ENCODE measurements at regions not wholly inside any gene's neighbourhood (a gene's known extent, or its start where the extent isn't known, plus 50 kb on each side); places are given as distances from the start of the nearest gene placed in this dataset.

DNA sequence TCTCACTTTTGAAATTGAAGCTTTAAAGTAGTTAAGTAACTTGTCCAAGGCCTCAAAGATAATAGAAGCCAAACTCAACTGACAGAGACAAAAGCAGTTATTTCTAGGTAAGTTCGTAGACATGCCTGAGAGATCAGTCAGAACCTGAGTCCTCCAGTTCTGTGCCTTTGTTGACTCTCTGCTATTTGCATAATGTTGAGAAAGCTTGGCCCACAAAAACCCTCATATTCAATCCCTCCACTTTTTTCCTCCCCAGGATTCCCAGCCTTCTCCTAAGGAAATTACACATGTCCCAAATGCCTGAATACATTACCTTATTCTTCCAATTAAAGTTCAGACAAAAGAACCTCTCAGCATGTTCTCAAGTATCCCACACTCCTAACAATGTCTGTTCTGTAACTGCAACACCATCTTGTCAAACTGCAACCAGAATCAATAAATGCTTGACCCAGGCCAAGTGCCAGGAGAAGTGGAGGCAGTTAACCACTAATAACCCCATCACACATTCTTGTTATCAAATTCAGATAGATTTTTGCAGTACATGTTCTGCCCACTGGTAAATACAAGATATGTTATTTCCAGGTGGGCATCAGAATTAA lies 217.8 kb downstream of the LRRC3B start:
- H3K9ac ChIP-seq (ENCODE audit: low read depth, low read length): no peak overlapping the region
- WGBS, 2 experiments (ENCODE audit: extremely low coverage in 2 of 2, insufficient read length in 1 of 2): no CpG with 5 or more reads among the region's 1 CpG
- POLR2A ChIA-PET (ENCODE audit: unreplicated experiment): no interaction called here
- no peak overlapping the region for H2AK9ac ChIP-seq (replicated peaks; ENCODE audit: low read depth, low read length, poor library complexity)
- no peaks in the 10 kb centered on the region for H3K9me1 ChIP-seq (ENCODE audit: insufficient read depth, low read length)
- no peak overlapping the region for H3K4me3 ChIP-seq (ENCODE audit: insufficient read depth, low read depth, low read length)
- no peak overlapping the region for H3K27ac ChIP-seq (ENCODE audit: insufficient read depth, low read length)
- no peak overlapping the region for H4K8ac ChIP-seq (ENCODE audit: low read depth in 2 of 2, low read length in 2 of 2)
- peaks cover 11% of the 10 kb centered on the region for H3K9me3 ChIP-seq (ENCODE audit: control insufficient read depth, insufficient read depth, low read length)
- H3K14ac ChIP-seq (replicated peaks; ENCODE audit: low read depth, low read length): no peak overlapping the region
- H2BK20ac ChIP-seq (ENCODE audit: low read depth, low read length): no peak overlapping the region
- intact Hi-C loops (cut with micrococcal nuclease) (no loop called here), dilution Hi-C loops (cut with HindIII; ENCODE audit: low sequenced_read_pairs, unreplicated experiment) (no loop called here), in situ Hi-C loops (cut with MboI; ENCODE audit: low sequenced_read_pairs) (no loop called here)
- H3K79me1 ChIP-seq (ENCODE audit: low read depth in 1 of 2, low read length in 2 of 2): no peaks in the 10 kb centered on the region
- no peak overlapping the region for H4K91ac ChIP-seq (ENCODE audit: insufficient read depth, low read depth, low read length)
- H2AK5ac ChIP-seq (ENCODE audit: low read depth, low read length): no peak overlapping the region
- no peak overlapping the region for H2AFZ ChIP-seq (replicated peaks; ENCODE audit: low read length, poor library complexity)
- TF ChIP-seq MAZ (IDR thresholded peaks at IDR 0.05; ENCODE audit: borderline replicate concordance, low read depth, low read length) (no peak), RAD21 (IDR thresholded peaks at IDR 0.05; ENCODE audit: low read length) (no peak), RFX5 (IDR thresholded peaks at IDR 0.05; ENCODE audit: low read depth, low read length) (no peak), MXI1 (IDR thresholded peaks at IDR 0.05; ENCODE audit: borderline replicate concordance, low read depth, low read length) (no peak), RCOR1 (IDR thresholded peaks at IDR 0.05; ENCODE audit: insufficient replicate concordance, low read length) (no peak)
- TF ChIP-seq, protein P1, sequence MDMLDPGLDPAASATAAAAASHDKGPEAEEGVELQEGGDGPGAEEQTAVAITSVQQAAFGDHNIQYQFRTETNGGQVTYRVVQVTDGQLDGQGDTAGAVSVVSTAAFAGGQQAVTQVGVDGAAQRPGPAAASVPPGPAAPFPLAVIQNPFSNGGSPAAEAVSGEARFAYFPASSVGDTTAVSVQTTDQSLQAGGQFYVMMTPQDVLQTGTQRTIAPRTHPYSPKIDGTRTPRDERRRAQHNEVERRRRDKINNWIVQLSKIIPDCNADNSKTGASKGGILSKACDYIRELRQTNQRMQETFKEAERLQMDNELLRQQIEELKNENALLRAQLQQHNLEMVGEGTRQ (IDR thresholded peaks at IDR 0.05; ENCODE audit: low read depth, low read length): no peak
- no peaks in the 10 kb centered on the region for H3K27me3 ChIP-seq (ENCODE audit: control insufficient read depth, insufficient read depth, low read length)
- no peak overlapping the region for H3K56ac ChIP-seq (ENCODE audit: extremely low read depth, insufficient read depth, low read length)
- no TSS peak for BruUV-seq (replicated peaks)
- H2BK120ac ChIP-seq (ENCODE audit: low read depth, low read length): no peak overlapping the region
- H3K18ac ChIP-seq (ENCODE audit: low read depth, low read length): no peak overlapping the region
- CTCF ChIA-PET: no interaction called here
- no peak overlapping the region for H3K23ac ChIP-seq (ENCODE audit: low read depth, low read length)
- no peak for DNase-seq
- no peak overlapping the region for H4K5ac ChIP-seq (ENCODE audit: low read depth, low read length)
- no peak overlapping the region for H2BK15ac ChIP-seq (ENCODE audit: low read depth, low read length)
- no peak for ATAC-seq (ENCODE audit: low read depth)
- no peak overlapping the region for H3K4ac ChIP-seq (ENCODE audit: low read depth, low read length)
- H3K4me2 ChIP-seq (ENCODE audit: low read depth, low read length): no peak overlapping the region
- no peak overlapping the region for H2BK5ac ChIP-seq (ENCODE audit: low read depth, low read length, poor library complexity, severe bottlenecking)
- no peaks in the 10 kb centered on the region for H3K36me3 ChIP-seq (ENCODE audit: control insufficient read depth, insufficient read depth, low read length)
- no peaks in the 10 kb centered on the region for H4K20me1 ChIP-seq (ENCODE audit: insufficient read depth, low read length)
- no peaks in the 10 kb centered on the region for H3K4me1 ChIP-seq (ENCODE audit: control insufficient read depth, insufficient read depth, low read length)

Data from IMR-90 (cell line).